ENCODE measurements at regions not wholly inside any gene's neighbourhood (a gene's known extent, or its start where the extent isn't known, plus 50 kb on each side); places are given as distances from the start of the nearest gene placed in this dataset.

DNA sequence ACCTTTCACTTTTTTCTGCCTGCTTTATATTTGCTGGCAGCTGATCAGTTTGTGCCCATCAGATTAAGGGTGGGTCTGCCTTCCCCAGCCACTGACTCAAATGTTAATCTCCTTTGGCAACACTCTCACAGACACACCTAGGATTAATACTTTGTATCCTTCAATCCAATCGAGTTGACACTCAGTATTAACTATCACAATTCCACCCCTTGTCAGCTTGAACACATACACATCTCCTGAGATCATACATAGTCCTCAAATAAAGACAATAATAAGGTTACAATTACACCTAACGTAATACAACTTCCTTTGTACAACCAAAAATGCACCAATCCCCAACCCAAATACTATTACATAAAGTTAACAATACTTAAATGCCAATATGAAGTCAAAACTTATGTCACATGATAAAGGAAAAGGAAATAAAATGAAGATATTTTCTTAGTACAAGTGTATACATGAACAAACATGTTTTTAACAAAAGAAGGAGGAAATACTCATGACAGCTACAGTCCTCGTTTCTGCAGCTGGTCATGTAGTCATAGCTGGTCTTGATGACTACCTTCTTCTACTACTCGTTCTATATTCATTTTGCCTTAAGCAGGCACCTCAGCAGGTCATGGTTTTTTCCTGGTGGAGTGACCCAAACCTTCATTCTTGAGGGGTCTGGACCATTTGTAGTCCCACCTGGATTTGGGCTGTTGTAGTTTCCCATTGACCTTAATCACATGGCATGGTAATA lies 96.7 kb upstream of the CABCOCO1 start:
- no peak for DNase-seq (ENCODE audit: low spot score)
- TF ChIP-seq, protein P1, sequence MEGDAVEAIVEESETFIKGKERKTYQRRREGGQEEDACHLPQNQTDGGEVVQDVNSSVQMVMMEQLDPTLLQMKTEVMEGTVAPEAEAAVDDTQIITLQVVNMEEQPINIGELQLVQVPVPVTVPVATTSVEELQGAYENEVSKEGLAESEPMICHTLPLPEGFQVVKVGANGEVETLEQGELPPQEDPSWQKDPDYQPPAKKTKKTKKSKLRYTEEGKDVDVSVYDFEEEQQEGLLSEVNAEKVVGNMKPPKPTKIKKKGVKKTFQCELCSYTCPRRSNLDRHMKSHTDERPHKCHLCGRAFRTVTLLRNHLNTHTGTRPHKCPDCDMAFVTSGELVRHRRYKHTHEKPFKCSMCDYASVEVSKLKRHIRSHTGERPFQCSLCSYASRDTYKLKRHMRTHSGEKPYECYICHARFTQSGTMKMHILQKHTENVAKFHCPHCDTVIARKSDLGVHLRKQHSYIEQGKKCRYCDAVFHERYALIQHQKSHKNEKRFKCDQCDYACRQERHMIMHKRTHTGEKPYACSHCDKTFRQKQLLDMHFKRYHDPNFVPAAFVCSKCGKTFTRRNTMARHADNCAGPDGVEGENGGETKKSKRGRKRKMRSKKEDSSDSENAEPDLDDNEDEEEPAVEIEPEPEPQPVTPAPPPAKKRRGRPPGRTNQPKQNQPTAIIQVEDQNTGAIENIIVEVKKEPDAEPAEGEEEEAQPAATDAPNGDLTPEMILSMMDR (IDR thresholded peaks at IDR 0.05; ENCODE audit: extremely low read depth, missing control alignments): no peak

DNA sequence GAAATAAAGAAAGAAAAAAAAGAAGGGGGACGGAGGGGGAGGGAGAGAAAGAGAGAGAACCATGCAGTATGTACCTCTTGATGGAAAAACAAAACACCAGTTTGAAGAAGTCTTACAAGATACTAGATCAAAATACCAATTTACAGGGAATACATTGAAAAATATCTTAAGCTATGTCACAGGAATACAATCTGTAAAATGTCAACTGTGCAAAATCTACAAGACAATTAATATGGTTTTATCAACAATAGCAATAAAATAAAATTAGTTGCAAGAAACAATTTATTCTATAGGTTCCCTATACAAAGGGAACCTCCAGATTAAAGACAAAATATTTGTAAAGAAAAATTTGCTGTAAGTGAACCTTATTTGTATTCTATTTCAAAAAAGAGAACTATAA lies 98.3 kb upstream of the CABCOCO1 start:
- DNase-seq (ENCODE audit: low spot score): no peak

DNA sequence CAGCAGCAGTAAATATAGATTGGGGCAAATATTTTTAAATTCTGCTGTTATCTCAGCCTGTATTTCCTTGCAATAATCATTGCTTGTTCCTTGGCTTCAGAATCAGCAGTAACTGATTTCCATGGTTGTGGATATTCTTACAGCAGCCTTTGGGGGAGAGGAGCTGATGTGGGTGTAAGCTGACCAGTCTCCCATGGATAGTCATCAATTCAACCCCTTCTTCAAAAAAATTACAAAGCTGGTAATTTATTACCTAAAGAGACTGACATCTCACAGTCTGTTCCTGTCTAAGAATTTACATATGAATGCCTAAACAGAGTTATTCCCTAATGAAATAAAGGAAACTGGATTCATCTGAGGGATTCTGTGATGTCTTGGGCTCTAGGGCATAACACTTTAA lies 103.1 kb upstream of the CABCOCO1 start:
- no peak for DNase-seq (ENCODE audit: low spot score)
- TF ChIP-seq, protein P1 (IDR thresholded peaks at IDR 0.05; ENCODE audit: extremely low read depth, missing control alignments): no peak

More for the DNA sequence above, 98.3 kb upstream of the CABCOCO1 start:
- TF ChIP-seq, protein P1 (IDR thresholded peaks at IDR 0.05; ENCODE audit: extremely low read depth, missing control alignments): no peak

DNA sequence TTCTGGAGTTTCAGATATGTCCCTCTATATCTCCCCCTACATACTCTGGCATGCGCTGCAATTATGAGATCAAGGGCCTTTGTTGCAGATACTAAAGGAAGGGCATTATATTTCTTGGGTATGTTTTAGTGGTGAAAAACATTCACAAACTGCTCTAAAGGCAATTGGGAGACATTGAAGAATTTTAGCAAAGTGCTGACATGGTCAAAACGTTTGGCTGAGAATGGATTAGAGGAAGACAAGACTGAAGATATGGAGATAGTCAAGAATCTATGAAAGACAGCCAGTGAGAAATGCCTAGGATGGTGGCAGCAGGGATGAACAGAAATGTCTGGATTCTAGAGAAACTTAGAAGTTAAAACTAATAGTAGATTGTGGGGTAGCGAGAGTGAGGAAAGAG lies 104.5 kb upstream of the CABCOCO1 start:
- DNase-seq (ENCODE audit: low spot score): no peak
- TF ChIP-seq, protein P1 (IDR thresholded peaks at IDR 0.05; ENCODE audit: extremely low read depth, missing control alignments): no peak

DNA sequence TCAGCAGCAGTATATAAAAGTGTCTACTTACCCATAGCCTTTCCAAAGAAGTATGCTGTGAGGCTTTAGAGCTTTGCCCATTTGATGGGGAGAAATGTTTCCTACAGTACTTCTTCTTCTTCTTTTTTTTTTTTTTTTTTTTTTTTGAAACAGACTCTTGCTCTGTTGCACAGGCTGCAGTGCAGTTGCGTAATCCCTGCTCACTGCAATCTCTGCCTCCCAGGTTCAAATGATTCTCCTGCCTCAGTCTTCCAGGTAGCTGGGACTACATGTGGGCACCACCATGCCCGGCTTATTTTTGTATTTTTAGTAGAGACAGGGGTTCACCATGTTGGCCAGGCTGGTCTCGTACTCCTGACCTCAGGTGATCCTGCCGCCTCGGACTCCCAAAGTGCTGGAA lies 101.7 kb upstream of the TMEM26 start:
- no peak for DNase-seq (ENCODE audit: low spot score)
- TF ChIP-seq, protein P1 (IDR thresholded peaks at IDR 0.05; ENCODE audit: extremely low read depth, missing control alignments): no peak

DNA sequence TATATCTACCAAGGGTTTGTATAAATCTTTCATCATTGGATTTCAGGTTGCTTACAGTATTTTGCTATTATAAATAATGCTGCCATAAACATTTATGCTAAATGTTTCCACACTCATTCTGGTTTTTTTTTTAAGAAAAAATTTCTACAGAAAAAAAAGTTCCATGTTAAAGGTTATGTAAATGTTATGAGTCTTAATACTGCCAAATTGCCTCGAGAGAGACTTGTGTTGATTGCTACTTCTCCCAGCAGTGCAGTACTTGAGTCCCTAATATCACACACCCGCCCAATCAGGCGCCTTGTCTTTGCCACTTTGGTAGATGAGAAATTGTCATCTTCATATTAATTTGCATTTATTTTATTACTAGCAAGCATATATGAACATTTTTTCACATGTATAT lies 96.7 kb upstream of the TMEM26 start:
- TF ChIP-seq, protein P1 (IDR thresholded peaks at IDR 0.05; ENCODE audit: extremely low read depth, missing control alignments): no peak
- no peak for DNase-seq (ENCODE audit: low spot score)

DNA sequence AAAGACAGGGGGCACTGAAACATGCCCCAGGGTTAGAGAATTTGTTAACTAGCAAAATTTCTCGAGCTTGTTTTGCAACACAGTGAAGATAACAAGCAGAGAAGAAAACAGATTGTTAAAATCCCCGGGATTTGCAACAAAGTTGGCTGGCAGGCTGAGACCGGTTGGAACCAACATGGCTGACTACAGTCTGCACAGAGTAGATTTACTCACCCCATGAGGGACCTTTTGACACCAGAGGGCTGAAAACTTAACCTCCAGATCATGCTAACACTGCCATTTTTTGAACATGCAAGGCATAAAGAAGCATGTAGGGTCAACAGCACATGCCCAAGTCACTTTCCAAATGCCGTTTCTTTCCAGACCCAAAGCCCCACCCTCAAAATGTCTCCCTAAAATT lies 95.2 kb upstream of the TMEM26 start:
- DNase-seq (ENCODE audit: low spot score): no peak
- TF ChIP-seq, protein P1 (IDR thresholded peaks at IDR 0.05; ENCODE audit: extremely low read depth, missing control alignments): no peak
